Activated naive CD4-positive, alpha-beta T cell treated with anti-CD3 and anti-CD28 coated beads for 36 hours (primary cell): ENCODE measurements at regions not wholly inside any gene's neighbourhood (a gene's known extent, or its start where the extent isn't known, plus 50 kb on each side); places are given as distances from the start of the nearest gene placed in this dataset.

ENCODE experiments used
- CTCF ChIA-PET: fragments of 350-600 bp; sonication (Branson Sonifier 250); formaldehyde crosslinking; loops from one replicate; lab custom pipeline; 2021; ENCODE audit warnings: antibody characterized with exemption; lab: Charles Lee
- DNase-seq: peaks from one replicate; pipeline ENCODE4 v3.0.0-alpha.2; 2020
- H3K27ac Mint-ChIP-seq: one replicate; pipeline ENCODE4 v1.8.0; 2021; ENCODE audit warnings: mild to moderate bottlenecking, mixed read lengths
- H3K27me3 Mint-ChIP-seq: one replicate; pipeline ENCODE4 v1.8.0; 2021; ENCODE audit warnings: low read depth, mixed read lengths
- H3K36me3 Mint-ChIP-seq: one replicate; pipeline ENCODE4 v1.8.0; 2021; ENCODE audit warnings: low read depth, mixed read lengths
- H3K4me1 Mint-ChIP-seq: one replicate; pipeline ENCODE4 v1.8.0; 2021; ENCODE audit warnings: low read depth, mixed read lengths
- H3K4me3 Mint-ChIP-seq: one replicate; pipeline ENCODE4 v1.8.0; 2021; ENCODE audit warnings: mild to moderate bottlenecking, moderate library complexity, mixed read lengths
- H3K9me3 Mint-ChIP-seq: one replicate; pipeline ENCODE4 v1.8.0; 2021; ENCODE audit warnings: mixed read lengths
- intact Hi-C: fragments of 100-400 bp; cut with micrococcal nuclease; formaldehyde crosslinking; loops from one replicate; pipeline ENCODE4 v1.15.1; 2023

DNA sequence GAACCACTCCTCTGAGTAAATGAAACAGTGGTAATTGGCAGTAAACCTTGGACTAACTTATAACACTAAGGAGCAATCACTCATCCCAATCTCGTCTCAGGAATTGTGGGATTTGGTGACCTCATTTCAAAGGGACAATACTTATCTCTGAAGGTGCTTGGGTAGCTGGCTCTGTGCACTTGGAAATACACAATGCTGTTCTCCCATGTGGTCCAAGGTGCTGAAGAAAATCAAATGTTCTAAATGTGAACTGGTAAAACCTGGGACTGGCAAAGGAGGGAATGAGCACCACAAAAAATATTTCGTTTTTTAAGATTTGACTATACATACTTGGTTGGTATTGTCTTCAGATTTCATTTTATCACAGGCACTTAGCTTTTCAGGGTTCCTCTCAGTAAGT is 1193.0 kb downstream of the SORCS1 start:
- Mint-ChIP-seq H3K27me3 (peaks cover 2% of the 10 kb centered on the region), H3K36me3 (no peaks in the 10 kb centered on the region), H3K4me3 (no peak overlapping the region), H3K27ac (no peak overlapping the region), H3K4me1 (no peaks in the 10 kb centered on the region), H3K9me3 (no peaks in the 10 kb centered on the region)
- CTCF ChIA-PET, result interaction anchor here (0.5 kb wide), 1 partner anchor 21 kb away, joined by 3 read pairs; no protein-coding TSS in a partner anchor
- DNase-seq, result no peak
- intact Hi-C loops, result loop anchor here (5.0 kb wide), 1 partner anchor 174 kb away; no protein-coding TSS in a partner anchor

DNA sequence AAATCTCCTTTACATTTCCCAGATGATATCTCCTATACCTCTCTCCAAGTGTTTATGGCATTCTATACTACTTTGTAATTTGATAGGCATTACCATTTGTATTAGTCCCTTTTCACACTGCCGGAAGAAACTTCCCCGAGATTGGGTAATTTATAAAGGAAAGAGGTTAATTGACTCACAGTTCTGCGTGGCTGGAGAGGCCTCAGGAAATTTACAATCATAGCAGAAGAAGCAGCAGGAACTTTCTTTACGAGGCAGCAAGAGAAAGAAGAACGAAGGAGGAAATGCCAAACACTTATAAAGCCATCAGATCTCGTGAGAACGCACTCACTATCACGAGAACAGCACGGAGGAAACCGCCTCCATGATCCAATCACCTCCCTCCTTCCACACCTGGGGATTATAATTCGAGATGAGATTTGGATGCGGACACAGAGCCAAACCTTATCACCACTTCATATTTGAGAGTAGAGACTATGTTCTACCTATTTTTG is 1194.6 kb downstream of the SORCS1 start:
- no peaks in the 10 kb centered on the region for H3K9me3 Mint-ChIP-seq
- CTCF ChIA-PET, result no interaction called here
- no peak for DNase-seq
- H3K36me3 Mint-ChIP-seq, result no peaks in the 10 kb centered on the region
- no peak overlapping the region for H3K4me3 Mint-ChIP-seq
- H3K4me1 Mint-ChIP-seq, result no peaks in the 10 kb centered on the region
- no peak overlapping the region for H3K27ac Mint-ChIP-seq
- intact Hi-C loops, result loop anchor here (5.0 kb wide), 1 partner anchor 173 kb away; no protein-coding TSS in a partner anchor
- peaks cover 7% of the 10 kb centered on the region for H3K27me3 Mint-ChIP-seq

GRCh38 chr10:105968666-105969065 is 1195.8 kb downstream of the SORCS1 start:
- intact Hi-C loops, result no loop called here
- Mint-ChIP-seq H3K27me3 (peaks cover 9% of the 10 kb centered on the region), H3K36me3 (no peaks in the 10 kb centered on the region), H3K9me3 (no peaks in the 10 kb centered on the region), H3K27ac (no peak overlapping the region), H3K4me1 (no peaks in the 10 kb centered on the region), H3K4me3 (no peak overlapping the region)
- no peak for DNase-seq
- CTCF ChIA-PET, result no interaction called here

DNA sequence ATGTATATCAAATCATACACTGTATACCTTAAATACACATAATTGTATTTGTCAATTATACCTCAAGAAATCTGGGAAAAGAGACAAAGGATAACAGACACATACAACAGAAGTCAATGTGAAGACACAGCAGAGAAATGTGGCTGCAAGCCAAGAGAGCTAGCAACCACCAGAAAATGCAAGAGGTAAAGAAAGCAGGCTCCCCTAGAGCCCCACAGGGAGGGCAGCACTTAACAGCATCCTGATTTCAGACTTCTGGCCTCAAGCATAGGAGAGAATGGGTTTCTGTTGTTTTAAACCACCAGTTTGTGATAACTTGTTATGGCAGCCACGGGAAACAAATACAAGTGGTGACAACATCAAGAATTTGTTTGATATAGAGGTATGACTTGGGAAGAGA is 1197.2 kb downstream of the SORCS1 start:
- CTCF ChIA-PET, result no interaction called here
- H3K27me3 Mint-ChIP-seq, result peaks cover 9% of the 10 kb centered on the region
- intact Hi-C loops, result no loop called here
- no peaks in the 10 kb centered on the region for H3K9me3 Mint-ChIP-seq
- DNase-seq, result no peak
- no peak overlapping the region for H3K27ac Mint-ChIP-seq
- no peaks in the 10 kb centered on the region for H3K4me1 Mint-ChIP-seq
- no peaks in the 10 kb centered on the region for H3K36me3 Mint-ChIP-seq
- H3K4me3 Mint-ChIP-seq, result no peak overlapping the region

- Mint-ChIP-seq H3K4me1 (no peaks in the 10 kb centered on the region), H3K27ac (no peak overlapping the region), H3K4me3 (no peak overlapping the region), H3K27me3 (peaks cover 13% of the 10 kb centered on the region), H3K36me3 (no peaks in the 10 kb centered on the region), H3K9me3 (no peaks in the 10 kb centered on the region)
- CTCF ChIA-PET, result no interaction called here
- no peak for DNase-seq
- intact Hi-C loops, result no loop called here
These were observed 1199.4 kb downstream of the SORCS1 start for GRCh38 chr10:105965141-105965540.

- CTCF ChIA-PET, result interaction anchor here (1.2 kb wide), 1 partner anchor 12 kb away, joined by 3 read pairs; no protein-coding TSS in a partner anchor
These were observed 1200.5 kb downstream of the SORCS1 start for GRCh38 chr10:105964009-105964408.

DNA sequence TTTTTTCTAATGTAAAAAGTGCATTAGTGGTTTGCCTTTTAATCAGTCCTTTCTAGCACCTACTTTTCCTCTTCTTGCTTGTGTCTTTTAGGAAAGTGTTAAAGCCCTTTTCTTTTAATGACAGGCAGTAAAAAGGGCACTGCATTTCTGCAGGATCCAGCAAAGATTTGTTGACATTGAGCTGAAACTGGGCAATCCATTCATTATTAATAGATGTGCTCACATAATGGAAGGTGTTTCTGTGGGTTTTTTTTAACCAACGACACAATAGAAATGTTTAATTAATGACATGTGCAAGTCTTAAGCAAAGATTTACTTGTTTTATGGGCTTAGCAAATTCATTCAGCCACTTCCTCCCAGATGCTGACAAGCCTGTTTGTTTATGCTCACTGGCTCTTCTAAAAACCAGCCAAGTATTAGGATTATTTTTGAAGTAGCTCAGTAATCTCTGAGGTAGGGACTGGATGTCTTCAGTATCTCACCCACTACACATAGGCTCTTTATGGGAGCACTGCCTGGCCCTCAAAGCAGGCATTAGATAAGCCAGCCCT is 1201.1 kb downstream of the SORCS1 start:
- no peaks in the 10 kb centered on the region for H3K36me3 Mint-ChIP-seq
- H3K4me3 Mint-ChIP-seq, result no peak overlapping the region
- CTCF ChIA-PET, result interaction anchor here (1.2 kb wide), 1 partner anchor 11 kb away, joined by 3 read pairs; no protein-coding TSS in a partner anchor
- H3K27ac Mint-ChIP-seq, result no peak overlapping the region
- intact Hi-C loops, result no loop called here
- H3K9me3 Mint-ChIP-seq, result no peaks in the 10 kb centered on the region
- no peak for DNase-seq
- no peaks in the 10 kb centered on the region for H3K4me1 Mint-ChIP-seq
- peaks cover 13% of the 10 kb centered on the region for H3K27me3 Mint-ChIP-seq

More at GRCh38 chr10:105964009-105964408, 1200.5 kb downstream of the SORCS1 start:
- no peak for DNase-seq
- Mint-ChIP-seq H3K27me3 (peaks cover 13% of the 10 kb centered on the region), H3K9me3 (no peaks in the 10 kb centered on the region), H3K4me3 (no peak overlapping the region), H3K27ac (no peak overlapping the region), H3K4me1 (no peaks in the 10 kb centered on the region), H3K36me3 (no peaks in the 10 kb centered on the region)
- intact Hi-C loops, result no loop called here

DNA sequence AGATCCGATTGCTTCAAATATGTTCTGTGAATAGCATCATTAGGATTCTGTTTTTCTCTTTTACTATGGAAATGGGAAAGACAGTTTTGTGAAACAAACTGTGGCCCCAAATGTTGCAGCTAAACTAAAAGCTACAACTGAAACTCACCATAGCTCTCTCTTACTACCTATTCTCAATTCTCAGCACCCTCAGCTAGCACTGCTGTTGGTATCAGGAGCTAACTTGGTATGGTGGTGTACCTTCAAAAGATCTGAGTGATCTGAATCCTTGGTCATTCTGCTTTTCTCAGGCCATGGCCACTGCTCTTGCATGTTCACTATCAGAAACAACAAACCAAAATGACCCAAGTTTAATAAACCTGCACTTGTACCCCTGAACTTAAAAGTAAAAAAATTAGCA is 1208.0 kb downstream of the SORCS1 start:
- H3K36me3 Mint-ChIP-seq, result no peaks in the 10 kb centered on the region
- no peak for DNase-seq
- H3K9me3 Mint-ChIP-seq, result no peaks in the 10 kb centered on the region
- no peak overlapping the region for H3K4me3 Mint-ChIP-seq
- no peaks in the 10 kb centered on the region for H3K4me1 Mint-ChIP-seq
- CTCF ChIA-PET, result interaction anchor here (1.5 kb wide), 1 partner anchor 18 kb away, joined by 4 read pairs; no protein-coding TSS in a partner anchor
- peaks cover 4% of the 10 kb centered on the region for H3K27me3 Mint-ChIP-seq
- intact Hi-C loops, result no loop called here
- no peak overlapping the region for H3K27ac Mint-ChIP-seq

GRCh38 chr10:105953861-105954260 is 1210.6 kb downstream of the SORCS1 start:
- Mint-ChIP-seq H3K27ac (no peak overlapping the region), H3K36me3 (no peaks in the 10 kb centered on the region), H3K27me3 (no peaks in the 10 kb centered on the region), H3K4me3 (no peak overlapping the region), H3K4me1 (no peaks in the 10 kb centered on the region), H3K9me3 (no peaks in the 10 kb centered on the region)
- CTCF ChIA-PET, result no interaction called here
- intact Hi-C loops, result no loop called here
- DNase-seq, result no peak

GRCh38 chr10:105953056-105953455 is 1211.5 kb downstream of the SORCS1 start:
- Mint-ChIP-seq H3K4me3 (no peak overlapping the region), H3K9me3 (no peaks in the 10 kb centered on the region), H3K27ac (no peak overlapping the region), H3K4me1 (no peaks in the 10 kb centered on the region), H3K27me3 (no peaks in the 10 kb centered on the region), H3K36me3 (no peaks in the 10 kb centered on the region)
- intact Hi-C loops, result no loop called here
- no peak for DNase-seq
- CTCF ChIA-PET, result no interaction called here

GRCh38 chr10:105952153-105952552 is 1212.4 kb downstream of the SORCS1 start:
- H3K36me3 Mint-ChIP-seq, result no peaks in the 10 kb centered on the region
- DNase-seq, result peak; percentile 14
- no peaks in the 10 kb centered on the region for H3K27me3 Mint-ChIP-seq
- no peaks in the 10 kb centered on the region for H3K9me3 Mint-ChIP-seq
- no peaks in the 10 kb centered on the region for H3K4me1 Mint-ChIP-seq
- no peak overlapping the region for H3K27ac Mint-ChIP-seq
- intact Hi-C loops, result no loop called here
- CTCF ChIA-PET, result interaction anchor here (1.2 to 2.8 kb wide), 2 partner anchors 10 to 11 kb away, joined by 3 to 10 read pairs; no protein-coding TSS in a partner anchor
- H3K4me3 Mint-ChIP-seq, result no peak overlapping the region

DNA sequence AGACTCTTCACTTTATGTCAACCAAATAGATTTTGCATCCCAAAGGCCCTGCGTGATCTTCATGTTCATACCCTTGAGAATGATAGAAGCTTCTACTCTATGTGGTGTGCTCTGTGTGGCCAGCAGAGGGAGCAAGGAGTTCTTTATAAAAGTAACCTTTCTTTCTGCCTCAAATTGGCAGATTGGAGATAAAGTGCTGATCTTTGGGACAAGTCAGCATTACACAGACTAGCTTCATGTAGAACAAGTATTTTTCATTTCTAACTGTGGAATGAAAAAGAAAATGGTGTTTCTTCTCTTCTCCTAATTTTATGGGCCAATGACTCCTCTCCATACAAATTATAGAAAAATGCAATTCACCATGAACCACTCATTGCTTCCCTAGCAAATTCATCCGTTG is 1214.1 kb downstream of the SORCS1 start:
- CTCF ChIA-PET, result interaction anchor here (0.6 to 2.8 kb wide), 6 partner anchors 9 to 288 kb away, joined by 3 to 10 read pairs (median 3); no protein-coding TSS in a partner anchor
- Mint-ChIP-seq H3K27ac (no peak overlapping the region), H3K4me1 (no peaks in the 10 kb centered on the region), H3K36me3 (no peaks in the 10 kb centered on the region), H3K27me3 (no peaks in the 10 kb centered on the region), H3K9me3 (no peaks in the 10 kb centered on the region), H3K4me3 (no peak overlapping the region)
- peak; percentile 56 for DNase-seq
- intact Hi-C loops, result loop anchor here (1.0 to 2.0 kb wide), 4 partner anchors 24 to 886 kb away; no protein-coding TSS in a partner anchor

DNA sequence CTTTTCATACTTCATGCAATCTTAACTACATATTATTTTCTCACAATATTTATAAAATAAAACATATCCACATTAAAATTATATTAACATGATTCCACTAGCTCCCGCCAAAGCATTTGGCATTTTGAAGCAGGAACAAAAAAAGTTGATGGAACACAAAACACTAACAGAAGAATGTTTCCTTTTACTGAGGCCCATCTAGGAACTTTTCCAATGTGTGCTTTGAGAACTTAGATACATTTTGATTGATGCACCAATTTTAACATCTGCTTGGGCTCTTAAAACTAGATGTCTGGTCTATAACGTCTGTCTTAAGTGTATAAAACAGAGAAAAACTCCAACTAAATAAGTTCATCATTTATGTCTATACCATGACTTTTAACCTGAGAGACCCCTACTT is 1214.8 kb downstream of the SORCS1 start:
- Mint-ChIP-seq H3K9me3 (no peaks in the 10 kb centered on the region), H3K27ac (no peak overlapping the region), H3K4me3 (no peak overlapping the region), H3K36me3 (no peaks in the 10 kb centered on the region), H3K4me1 (no peaks in the 10 kb centered on the region), H3K27me3 (no peaks in the 10 kb centered on the region)
- intact Hi-C loops, result loop anchor here (1.0 to 2.0 kb wide), 4 partner anchors 25 to 885 kb away; no protein-coding TSS in a partner anchor
- CTCF ChIA-PET, result interaction anchor here (1.2 to 2.8 kb wide), 3 partner anchors 8 to 287 kb away, joined by 3 to 10 read pairs (median 7); no protein-coding TSS in a partner anchor
- DNase-seq, result no peak
